ENCODE measurements at regions not wholly inside any gene's neighbourhood (a gene's known extent, or its start where the extent isn't known, plus 50 kb on each side); places are given as distances from the start of the nearest gene placed in this dataset.

GRCh38 chr3:56956906-56957305 lies 103.6 kb upstream of the SPATA12 start:
- no peak for TF ChIP-seq CTCF (IDR thresholded peaks at IDR 0.05)
- TF ChIP-seq POLR2A (IDR thresholded peaks at IDR 0.05) = no peak
- TF ChIP-seq EP300 (IDR thresholded peaks at IDR 0.05) = no peak
